ENCODE measurements at regions not wholly inside any gene's neighbourhood (a gene's known extent, or its start where the extent isn't known, plus 50 kb on each side); places are given as distances from the start of the nearest gene placed in this dataset.
"Not testable (repeated sequence)": the region's sequence is repeated elsewhere in the genome, so short reads cannot be mapped to it uniquely, and the experiment has no call there.

GRCh38 chr5:51715445-51715844 lies 332.2 kb downstream of the ISL1 start:
- H3K4me2 ChIP-seq; H3K9me3 ChIP-seq; H3K9me2 ChIP-seq; DNase-seq; H2AFZ ChIP-seq (ENCODE audit: low read depth); H4K20me1 ChIP-seq (ENCODE audit: insufficient read depth); POLR2A ChIA-PET; H3K4me1 ChIP-seq (ENCODE audit: control insufficient read depth in 1 of 2, insufficient read depth in 2 of 2, low read depth in 1 of 2, low read length in 1 of 2); H3F3A ChIP-seq (replicated peaks; ENCODE audit: insufficient read depth); H3K79me2 ChIP-seq (ENCODE audit: insufficient read depth); H3K27me3 ChIP-seq (ENCODE audit: insufficient read depth); H3K27ac ChIP-seq (ENCODE audit: low read depth in 2 of 2, low read length in 1 of 2); H3K4me3 ChIP-seq (ENCODE audit: low read depth in 2 of 2, low read length in 1 of 2); H3K9ac ChIP-seq; CTCF ChIA-PET; H3K36me3 ChIP-seq (replicated peaks in 1 of 2; ENCODE audit: control insufficient read depth in 1 of 2, insufficient read depth in 2 of 2, low read length in 1 of 2): not testable (repeated sequence)
- WGBS (ENCODE audit: low lambda C conversion rate), result 78% methylated on average over 2 of the region's 2 CpGs

- Histone ChIP-seq H3K4me2 (no peak overlapping the region), H3K27ac (ENCODE audit: low read depth in 2 of 2, low read length in 1 of 2) (peak overlapping the region in 1 of 2 experiments; percentile 89; a peak in 2 of 4 replicates), H2AFZ (ENCODE audit: low read depth) (no peak overlapping the region), H3K4me3 (ENCODE audit: low read depth in 2 of 2, low read length in 1 of 2) (no peak overlapping the region), H3K79me2 (ENCODE audit: insufficient read depth) (no peaks in the 10 kb centered on the region), H3K9ac (no peak overlapping the region), H3K9me3 (no peaks in the 10 kb centered on the region), H3K4me1 (ENCODE audit: control insufficient read depth in 1 of 2, insufficient read depth in 2 of 2, low read depth in 1 of 2, low read length in 1 of 2) (peaks cover 0 to 18% of the 10 kb centered on the region in 2 experiments; a peak in 3 of 4 replicates), H3F3A (replicated peaks; ENCODE audit: insufficient read depth) (no peaks in the 10 kb centered on the region), H4K20me1 (ENCODE audit: insufficient read depth) (no peaks in the 10 kb centered on the region), H3K9me2 (no peaks in the 10 kb centered on the region), H3K36me3 (replicated peaks in 1 of 2; ENCODE audit: control insufficient read depth in 1 of 2, insufficient read depth in 2 of 2, low read length in 1 of 2) (no peaks in the 10 kb centered on the region), H3K27me3 (ENCODE audit: insufficient read depth) (no peaks in the 10 kb centered on the region)
- 29% methylated on average over 2 of the region's 2 CpGs for WGBS (ENCODE audit: low lambda C conversion rate)
- DNase-seq, result no peak
- ChIA-PET CTCF (interaction anchor here (1.3 to 2.3 kb wide), 2 partner anchors 9 to 12 kb away, joined by 3 to 7 read pairs; no protein-coding TSS in a partner anchor), POLR2A (interaction anchor here (0.7 kb wide), 1 partner anchor 254 kb away, joined by 4 read pairs; no protein-coding TSS in a partner anchor)
- peak; percentile 68; the same call in 1 of the 2 replicates for TF ChIP-seq FOSL2 (IDR thresholded peaks at IDR 0.05; ENCODE audit: borderline replicate concordance, low read depth)
- TF ChIP-seq, protein P1, sequence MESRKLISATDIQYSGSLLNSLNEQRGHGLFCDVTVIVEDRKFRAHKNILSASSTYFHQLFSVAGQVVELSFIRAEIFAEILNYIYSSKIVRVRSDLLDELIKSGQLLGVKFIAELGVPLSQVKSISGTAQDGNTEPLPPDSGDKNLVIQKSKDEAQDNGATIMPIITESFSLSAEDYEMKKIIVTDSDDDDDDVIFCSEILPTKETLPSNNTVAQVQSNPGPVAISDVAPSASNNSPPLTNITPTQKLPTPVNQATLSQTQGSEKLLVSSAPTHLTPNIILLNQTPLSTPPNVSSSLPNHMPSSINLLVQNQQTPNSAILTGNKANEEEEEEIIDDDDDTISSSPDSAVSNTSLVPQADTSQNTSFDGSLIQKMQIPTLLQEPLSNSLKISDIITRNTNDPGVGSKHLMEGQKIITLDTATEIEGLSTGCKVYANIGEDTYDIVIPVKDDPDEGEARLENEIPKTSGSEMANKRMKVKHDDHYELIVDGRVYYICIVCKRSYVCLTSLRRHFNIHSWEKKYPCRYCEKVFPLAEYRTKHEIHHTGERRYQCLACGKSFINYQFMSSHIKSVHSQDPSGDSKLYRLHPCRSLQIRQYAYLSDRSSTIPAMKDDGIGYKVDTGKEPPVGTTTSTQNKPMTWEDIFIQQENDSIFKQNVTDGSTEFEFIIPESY (IDR thresholded peaks at IDR 0.05; ENCODE audit: borderline replicate concordance, low read depth), result no peak
- TF ChIP-seq NFIC (IDR thresholded peaks at IDR 0.05; ENCODE audit: borderline replicate concordance), result peak; percentile 76
- TF ChIP-seq JUND (IDR thresholded peaks at IDR 0.05), result peak; percentile 64
- no peak for TF ChIP-seq EZH2phosphoT487 (IDR thresholded peaks at IDR 0.05; ENCODE audit: borderline replicate concordance, low read depth)
- peak in 1 of 2 experiments; percentile 40; a peak in 1 of 4 replicates for TF ChIP-seq EP300 (IDR thresholded peaks at IDR 0.05; ENCODE audit: borderline replicate concordance in 1 of 2, low read depth in 1 of 2, low read length in 1 of 2)
- TF ChIP-seq PBX3 (IDR thresholded peaks at IDR 0.05), result peak; percentile 53
- peak; percentile 70 for TF ChIP-seq TCF12 (IDR thresholded peaks at IDR 0.05)
Observed at GRCh38 chr5:51731421-51732029, 348.3 kb downstream of the ISL1 start.

All from SK-N-SH (cell line).